Right ventricle myocardium inferior (tissue), 1 donor: ENCODE measurements at regions not wholly inside any gene's neighbourhood (a gene's known extent, or its start where the extent isn't known, plus 50 kb on each side); places are given as distances from the start of the nearest gene placed in this dataset.

Experiments used
- ATAC-seq: fragments of 200-7000 bp; cut with Tn5 transposase; one replicate; pipeline ENCODE4 v1.9.1; 2020; ENCODE audit warnings: mild to moderate bottlenecking, moderate library complexity
- DNase-seq: peaks from one replicate; pipeline ENCODE4 v3.0.0; 2021; ENCODE audit errors: missing footprints
- intact Hi-C: fragments of 100-400 bp; cut with DNase I; formaldehyde crosslinking; loops from one replicate; pipeline ENCODE4 v1.11.0; 2022
- donor health status: DM: no; HTN: yes; CAD: no; lungs with severe emphysema.

- ATAC-seq: no peak
These were observed 158.0 kb upstream of the KLF4 start for GRCh38 chr9:107647611-107648010.

GRCh38 chr9:107647141-107647540 is 157.6 kb upstream of the KLF4 start:
- ATAC-seq: no peak
- DNase-seq: no peak
- intact Hi-C loops: no loop called here

More at GRCh38 chr9:107647611-107648010, 158.0 kb upstream of the KLF4 start:
- no peak for DNase-seq
- intact Hi-C loops: no loop called here

GRCh38 chr9:107645464-107645833 is 155.9 kb upstream of the KLF4 start:
- intact Hi-C loops: no loop called here
- ATAC-seq (no peak), DNase-seq (no peak)

GRCh38 chr9:107644733-107645463 is 155.3 kb upstream of the KLF4 start:
- DNase-seq: peak; percentile 76
- intact Hi-C loops: no loop called here
- ATAC-seq: peak; percentile 81

- DNase-seq: no peak
- intact Hi-C loops: loop anchor here (5.0 to 10.0 kb wide), 3 partner anchors 65 to 635 kb away; no protein-coding TSS in a partner anchor
- no peak for ATAC-seq
These were observed 149.9 kb upstream of the KLF4 start for GRCh38 chr9:107639426-107639825.

- intact Hi-C loops: loop anchor here (5.0 to 10.0 kb wide), 3 partner anchors 64 to 636 kb away; no protein-coding TSS in a partner anchor
- peak; percentile 80 for DNase-seq
- peak; percentile 40 for ATAC-seq
These were observed 149.1 kb upstream of the KLF4 start for GRCh38 chr9:107638521-107639310.

- ATAC-seq (peak; percentile 94), DNase-seq (peak; percentile 94)
- intact Hi-C loops: loop anchor here (2.0 to 10.0 kb wide), 5 partner anchors 63 to 637 kb away; no protein-coding TSS in a partner anchor
These were observed 148.2 kb upstream of the KLF4 start for GRCh38 chr9:107637421-107638420.

GRCh38 chr9:107636571-107637381 is 147.2 kb upstream of the KLF4 start:
- ATAC-seq (no peak), DNase-seq (no peak)
- intact Hi-C loops: loop anchor here (2.0 to 10.0 kb wide), 5 partner anchors 62 to 638 kb away; no protein-coding TSS in a partner anchor

- DNase-seq (no peak), ATAC-seq (no peak)
- intact Hi-C loops: loop anchor here (2.0 to 10.0 kb wide), 5 partner anchors 61 to 639 kb away; no protein-coding TSS in a partner anchor
These were observed 146.2 kb upstream of the KLF4 start for GRCh38 chr9:107635803-107636174.

GRCh38 chr9:107635101-107635802 is 145.7 kb upstream of the KLF4 start:
- intact Hi-C loops: loop anchor here (5.0 to 10.0 kb wide), 3 partner anchors 60 to 640 kb away; no protein-coding TSS in a partner anchor
- no peak for DNase-seq
- no peak for ATAC-seq

- no peak for ATAC-seq
- DNase-seq: no peak
- intact Hi-C loops: loop anchor here (2.0 to 10.0 kb wide), 3 partner anchors 19 to 641 kb away; no protein-coding TSS in a partner anchor
These were observed 143.8 kb upstream of the KLF4 start for GRCh38 chr9:107633406-107633805.

GRCh38 chr9:107632661-107633060 is 143.1 kb upstream of the KLF4 start:
- intact Hi-C loops: loop anchor here (2.0 to 10.0 kb wide), 3 partner anchors 18 to 642 kb away; no protein-coding TSS in a partner anchor
- no peak for DNase-seq
- ATAC-seq: no peak

- ATAC-seq (no peak), DNase-seq (no peak)
- intact Hi-C loops: loop anchor here (2.0 to 10.0 kb wide), 3 partner anchors 17 to 643 kb away; no protein-coding TSS in a partner anchor
These were observed 142.6 kb upstream of the KLF4 start for GRCh38 chr9:107632216-107632615.

- intact Hi-C loops: loop anchor here (2.0 to 10.0 kb wide), 3 partner anchors 17 to 643 kb away; no protein-coding TSS in a partner anchor
- no peak for ATAC-seq
- DNase-seq: no peak
These were observed 142.2 kb upstream of the KLF4 start for GRCh38 chr9:107631788-107632187.

- ATAC-seq (no peak), DNase-seq (no peak)
- intact Hi-C loops: loop anchor here (10.0 kb wide), 2 partner anchors 55 to 645 kb away; no protein-coding TSS in a partner anchor
These were observed 140.6 kb upstream of the KLF4 start for GRCh38 chr9:107630156-107630555.

- DNase-seq (no peak), ATAC-seq (no peak)
- intact Hi-C loops: no loop called here
These were observed 138.9 kb upstream of the KLF4 start for GRCh38 chr9:107628444-107628843.

GRCh38 chr9:107627781-107628180 is 138.2 kb upstream of the KLF4 start:
- no peak for ATAC-seq
- intact Hi-C loops: no loop called here
- no peak for DNase-seq
